ENCODE measurements at regions not wholly inside any gene's neighbourhood (a gene's known extent, or its start where the extent isn't known, plus 50 kb on each side); places are given as distances from the start of the nearest gene placed in this dataset.
A peak's percentile ranks its signal among the peaks of the same experiment; 100 is the strongest.
"Not testable (repeated sequence)": the region's sequence is repeated elsewhere in the genome, so short reads cannot be mapped to it uniquely, and the experiment has no call there.

DNA sequence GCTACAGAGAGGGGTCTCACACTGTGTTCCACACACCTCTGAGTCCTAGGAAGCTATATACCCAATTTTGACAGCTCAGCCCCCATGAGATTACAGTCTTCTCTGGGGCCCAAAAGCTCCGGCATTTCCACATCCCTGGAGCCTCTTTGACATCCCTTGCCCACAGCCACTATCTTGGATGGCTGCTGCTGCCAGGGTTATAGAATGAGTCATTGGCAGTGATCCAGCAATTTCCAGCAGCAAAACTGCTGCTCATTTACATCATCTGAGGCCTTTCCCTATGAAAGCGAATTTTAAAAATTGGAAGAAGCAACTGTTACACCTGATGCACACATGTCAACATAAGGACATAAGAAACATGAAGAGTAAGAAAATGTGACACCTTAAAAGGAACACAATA is 590.7 kb downstream of the MEI4 start:
- DNase-seq, result peak; percentile 64

DNA sequence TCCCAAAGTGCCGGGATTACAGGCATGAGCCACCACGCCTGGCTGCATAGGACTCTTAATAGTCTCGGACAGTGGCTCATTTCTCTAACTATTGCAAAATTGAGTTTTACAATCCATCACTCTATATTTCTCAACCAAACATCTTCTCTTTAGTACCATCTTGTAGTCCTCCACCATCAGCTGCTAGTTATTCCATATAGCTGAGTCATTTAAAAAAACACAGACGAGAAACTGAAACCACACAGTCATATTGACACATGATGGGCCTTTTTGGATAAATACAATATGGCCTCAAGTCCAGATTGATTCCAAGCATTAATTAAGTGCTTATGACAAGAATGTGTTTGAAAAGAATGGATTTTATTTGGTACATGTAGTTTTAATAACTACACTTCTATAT is 599.1 kb downstream of the MEI4 start:
- DNase-seq, result peak; percentile 28

DNA sequence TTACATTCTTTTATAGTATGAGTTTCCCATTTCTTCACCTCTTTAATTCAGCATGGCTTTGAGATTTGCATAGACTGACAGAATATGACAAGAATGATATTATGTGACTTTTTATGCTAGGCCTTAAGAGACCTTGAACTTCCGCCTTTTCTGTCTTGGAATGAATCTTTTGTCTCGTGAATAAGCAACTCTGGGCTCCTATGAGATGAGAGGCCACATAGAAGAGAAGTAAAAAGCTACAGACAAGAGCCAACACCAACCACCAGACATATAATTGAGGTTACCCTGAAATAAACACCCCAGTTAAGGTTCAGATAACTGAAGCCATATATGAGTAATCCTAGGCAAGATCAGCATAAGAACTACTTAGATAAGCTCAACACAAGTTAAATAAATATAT is 600.8 kb downstream of the MEI4 start:
- no peak for DNase-seq

DNA sequence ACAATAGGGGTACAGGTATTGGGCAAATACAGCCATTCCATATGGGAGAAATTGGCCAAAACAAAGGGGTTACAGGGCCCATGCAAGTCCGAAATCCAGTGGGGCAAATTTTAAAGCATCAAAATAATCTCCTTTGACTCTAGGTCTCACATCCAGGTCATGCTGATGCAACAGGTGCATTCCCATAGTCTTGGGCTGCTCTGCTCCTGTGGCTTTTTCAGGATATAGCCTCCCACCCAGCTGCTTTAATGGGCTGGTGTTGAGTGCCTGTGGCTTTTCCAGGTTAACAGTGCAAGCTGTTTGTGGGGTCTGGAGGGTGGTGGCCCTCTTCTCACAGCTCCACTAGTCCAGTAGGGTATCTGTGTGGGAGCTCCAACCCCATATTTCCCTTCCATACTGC is 607.1 kb downstream of the MEI4 start:
- no peak for DNase-seq

DNA sequence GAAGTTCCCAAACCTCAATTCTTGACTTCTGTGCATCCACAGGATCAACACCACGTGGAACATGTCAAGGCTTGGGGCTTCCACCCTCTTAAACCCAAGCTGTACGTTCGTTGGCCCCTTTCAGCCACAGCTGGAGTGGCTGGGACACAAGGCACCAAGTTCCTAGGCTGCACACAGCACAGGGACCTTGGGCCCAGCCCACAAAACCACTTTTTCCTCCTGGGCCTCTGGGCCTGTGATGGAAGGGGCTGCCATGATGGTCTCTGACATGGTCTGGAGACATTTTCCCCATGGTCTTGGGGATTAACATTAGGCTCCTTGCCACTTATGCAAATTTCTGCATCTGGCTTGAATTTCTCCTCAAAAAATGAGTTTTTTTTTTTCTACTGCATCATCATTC is 606.9 kb upstream of the IRAK1BP1 start:
- DNase-seq, result not testable (repeated sequence)

DNA sequence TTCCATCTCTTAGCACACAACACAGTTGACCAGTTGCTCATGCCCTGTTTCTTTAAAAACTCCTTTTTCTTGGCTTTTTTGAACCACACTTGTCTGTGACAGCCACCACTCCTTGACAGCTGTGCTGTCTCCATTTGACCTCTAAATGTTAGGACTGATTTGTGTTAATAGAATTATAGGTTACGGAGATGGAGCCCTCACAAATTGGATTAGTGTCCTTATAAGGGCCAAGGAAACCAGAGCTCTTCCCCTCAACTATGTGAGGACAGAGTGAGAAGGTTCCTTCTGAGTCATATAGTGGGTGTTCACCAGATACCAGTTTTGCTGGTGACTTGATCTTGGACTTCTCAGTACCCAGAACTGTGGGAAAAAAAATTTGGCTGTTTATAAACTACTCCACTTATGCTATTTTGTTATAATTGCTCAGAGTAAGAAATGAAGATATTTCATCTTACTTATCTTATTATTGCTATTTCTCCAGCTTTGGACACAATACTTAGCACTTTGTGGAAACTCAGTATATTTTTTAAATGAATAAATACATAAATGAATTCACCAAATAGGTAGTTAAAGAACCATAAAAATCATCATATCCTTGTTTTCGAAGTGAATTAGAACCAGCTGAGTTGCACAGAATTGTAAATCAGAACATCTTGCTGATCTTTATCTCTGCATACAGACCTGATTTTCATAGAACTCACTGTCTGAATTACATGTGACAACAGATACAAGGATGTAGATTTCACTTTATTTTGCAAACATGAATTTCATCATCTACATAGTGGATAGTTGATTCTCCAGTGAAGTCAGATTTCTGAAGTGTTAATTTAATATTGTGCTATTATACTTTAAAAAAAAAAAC is 598.5 kb upstream of the IRAK1BP1 start:
- DNase-seq, result no peak

DNA sequence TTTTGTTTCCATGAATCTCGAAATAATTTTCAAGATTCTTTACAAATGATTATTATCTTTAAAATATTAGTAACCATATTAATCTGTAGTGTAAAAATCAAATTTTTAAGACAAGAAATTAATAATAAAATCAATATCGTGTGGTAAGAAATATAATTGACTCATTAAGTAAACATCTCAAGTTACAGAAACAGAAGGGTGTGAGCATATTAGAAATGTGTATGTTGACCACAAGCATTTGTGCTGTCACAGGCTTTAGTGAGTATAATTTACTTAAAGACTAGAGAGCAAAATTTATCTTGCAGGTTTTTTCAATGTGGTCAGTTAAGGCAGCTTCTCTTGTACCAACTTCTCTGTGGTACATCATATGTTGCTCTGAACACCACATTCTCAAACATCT is 566.5 kb upstream of the IRAK1BP1 start:
- no peak for DNase-seq

DNA sequence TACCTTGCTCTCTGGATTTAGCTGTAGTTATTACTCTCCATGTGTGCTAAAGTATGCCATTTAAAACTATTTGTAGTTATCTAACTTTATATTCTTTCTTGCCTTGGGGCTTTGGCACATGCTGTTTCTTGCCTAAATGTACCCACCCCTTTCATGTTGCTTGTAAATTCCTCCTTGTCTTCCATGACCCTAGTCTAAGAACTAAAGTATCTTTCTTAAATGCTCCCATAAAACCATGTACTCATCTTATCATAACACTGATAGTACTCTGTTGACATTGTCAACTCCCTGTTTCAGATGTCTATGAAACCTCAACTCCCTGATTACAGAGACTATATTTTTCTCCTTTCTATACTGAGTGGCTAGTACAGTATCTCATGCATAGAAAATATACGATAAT is 564.9 kb upstream of the IRAK1BP1 start:
- DNase-seq, result no peak

DNA sequence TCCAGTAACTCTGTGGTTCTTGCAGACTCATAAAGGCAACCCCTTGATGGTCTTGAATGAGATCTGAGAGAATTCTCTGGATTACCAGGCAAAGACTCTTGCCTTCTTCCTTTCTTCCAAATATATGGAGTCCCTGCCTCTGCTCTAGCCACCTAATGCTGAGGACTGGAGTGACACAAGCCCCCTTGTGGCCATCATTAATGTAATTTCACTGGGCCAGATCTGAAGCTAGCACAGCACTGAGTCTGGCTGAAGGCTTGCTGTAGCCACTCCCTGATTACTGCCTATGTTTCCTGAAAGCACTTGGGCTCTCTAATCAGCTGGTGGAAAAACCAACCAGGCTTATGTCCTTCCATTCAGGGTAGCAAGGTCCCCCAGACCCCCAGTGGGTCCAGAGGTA is 559.3 kb upstream of the IRAK1BP1 start:
- DNase-seq, result no peak

DNA sequence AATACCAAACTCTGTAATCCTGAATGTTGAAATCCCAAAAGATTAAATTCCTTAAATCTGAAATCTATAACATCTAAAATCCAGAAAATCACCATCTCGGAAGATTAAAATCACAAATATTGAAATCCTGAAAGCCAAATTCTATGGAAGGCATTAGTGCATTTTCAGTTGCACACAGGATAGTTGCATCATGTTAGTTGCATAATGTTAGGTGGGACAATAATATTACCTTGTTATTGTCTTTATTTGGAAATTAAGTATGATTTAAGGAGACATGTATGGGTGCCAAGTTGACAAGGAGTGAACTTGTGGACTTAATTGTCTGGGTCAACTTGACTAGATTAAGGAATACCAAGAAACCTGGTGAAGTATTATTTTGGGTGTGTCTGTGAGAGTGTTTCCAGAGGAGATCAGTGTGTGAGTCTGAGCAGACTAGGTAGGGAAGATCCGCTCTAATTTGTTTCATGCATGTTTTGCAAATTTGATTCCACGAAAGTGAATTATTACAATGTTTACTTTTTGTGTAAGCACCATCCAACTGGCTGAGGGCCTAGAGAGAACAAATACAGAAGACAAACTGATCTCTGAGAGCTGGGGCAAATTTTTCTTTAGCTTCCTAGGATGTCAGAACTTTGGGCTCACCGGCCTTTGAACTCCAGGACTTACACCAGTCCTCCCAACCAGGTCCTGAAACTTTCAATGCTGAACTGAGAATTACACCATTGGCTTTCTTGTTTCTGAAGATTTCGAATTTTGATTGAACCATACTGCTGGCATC is 545.1 kb upstream of the IRAK1BP1 start:
- DNase-seq, result no peak

DNA sequence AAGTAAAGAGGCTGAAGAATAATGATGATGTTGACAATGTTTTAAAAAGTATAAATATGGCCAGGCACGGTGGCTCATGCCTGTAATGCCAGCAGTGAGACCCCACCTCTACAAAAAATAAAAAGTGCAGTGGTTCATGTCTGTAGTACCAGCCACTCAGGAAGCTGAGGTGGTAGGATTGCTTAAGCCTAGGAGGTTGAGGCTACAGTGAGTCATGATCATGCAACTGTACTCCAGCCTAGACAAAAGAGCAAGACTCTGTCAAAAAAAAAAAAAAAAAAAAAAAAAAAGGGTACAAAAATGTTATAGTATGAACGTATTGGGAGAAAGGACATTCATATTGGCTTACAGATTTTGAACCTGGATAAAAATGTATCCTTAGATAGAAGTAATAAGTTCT is 543.1 kb upstream of the IRAK1BP1 start:
- DNase-seq, result no peak

DNA sequence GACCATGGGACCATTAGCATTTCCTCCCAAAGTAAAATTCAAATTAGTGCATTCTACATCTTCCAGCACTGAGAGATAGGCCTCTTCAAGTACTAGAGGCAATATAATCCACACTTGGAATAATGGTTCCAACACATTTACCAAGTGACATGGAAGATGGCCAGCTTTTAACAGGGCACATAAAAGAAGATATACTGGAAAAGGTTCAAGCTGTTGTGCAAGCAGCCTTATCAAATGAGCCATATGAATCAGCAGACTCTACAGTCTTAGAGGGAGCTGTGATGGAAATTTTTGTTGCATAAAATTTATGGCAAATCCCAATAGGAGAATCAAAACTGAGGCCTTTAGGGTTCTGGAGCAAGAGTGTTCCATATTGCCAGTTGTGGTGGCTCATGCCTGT is 526.6 kb upstream of the IRAK1BP1 start:
- no peak for DNase-seq

DNA sequence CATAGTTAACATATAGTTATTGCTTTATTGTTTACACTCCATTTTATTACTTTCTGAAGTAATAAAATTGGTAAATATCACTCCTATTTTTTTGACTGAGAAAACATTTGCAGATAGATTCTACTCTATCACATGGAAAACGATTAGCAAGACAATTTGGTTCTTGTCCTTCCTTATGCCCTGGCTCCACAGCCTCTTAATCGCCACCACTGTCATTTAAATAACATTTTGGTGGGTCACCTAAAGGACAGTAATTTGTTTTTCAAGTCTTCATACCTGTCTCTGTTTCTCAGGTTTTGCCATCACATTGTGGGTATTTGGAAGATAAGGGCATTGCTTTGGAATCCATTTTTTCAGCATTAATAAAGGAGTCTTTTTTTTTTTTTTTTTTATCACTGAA is 521.5 kb upstream of the IRAK1BP1 start:
- DNase-seq, result no peak

DNA sequence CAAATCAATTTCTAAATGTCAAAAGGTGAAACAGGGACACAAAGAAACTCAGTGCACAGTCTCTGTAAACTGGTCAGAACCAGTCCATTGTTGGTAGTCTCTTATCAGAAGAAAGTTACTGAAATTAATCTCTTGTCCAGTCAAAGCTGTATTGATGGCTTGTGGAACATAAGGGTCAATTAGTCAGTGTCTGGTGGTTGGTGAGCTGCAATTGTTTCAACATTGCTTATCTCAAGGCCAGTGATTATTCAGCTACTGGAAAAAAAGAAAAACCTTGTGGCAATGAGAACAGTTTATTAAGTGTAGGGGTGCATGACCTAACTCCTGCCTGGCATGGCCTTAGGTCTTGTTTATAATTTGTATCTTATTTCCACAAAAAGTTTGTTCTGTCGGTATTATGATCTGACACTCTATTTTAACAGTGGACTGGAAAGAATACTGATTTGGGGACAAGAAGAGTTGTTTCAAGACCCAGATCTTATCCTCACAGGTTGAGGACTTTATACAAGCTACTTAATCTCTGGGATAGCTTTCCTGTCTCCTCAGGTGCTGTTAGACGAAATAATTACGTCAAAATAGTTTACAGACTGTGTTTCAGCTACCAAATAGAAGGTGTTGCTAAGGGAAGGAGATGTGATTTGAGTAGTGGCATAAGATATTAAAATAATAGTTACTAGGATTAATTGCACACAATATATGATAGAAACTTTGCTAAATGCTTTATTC is 520.0 kb upstream of the IRAK1BP1 start:
- no peak for DNase-seq

DNA sequence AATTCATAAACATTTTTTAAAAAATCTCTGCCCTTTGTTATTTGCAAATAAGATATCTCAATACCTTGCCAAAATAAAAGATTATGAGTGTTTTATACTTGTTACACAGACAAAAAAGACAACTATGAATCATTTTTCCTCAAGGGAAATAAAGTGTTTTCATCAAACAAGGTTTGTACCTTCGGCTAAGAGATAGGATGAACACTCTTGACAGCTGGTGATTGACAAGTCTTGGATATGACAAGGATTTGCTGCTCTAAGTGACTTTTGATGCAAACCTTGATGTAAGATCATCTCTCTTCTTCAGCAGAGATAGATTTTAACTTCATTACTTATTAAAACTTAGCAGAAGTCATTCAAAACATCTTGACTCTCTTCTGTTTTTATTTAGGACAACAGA is 514.3 kb upstream of the IRAK1BP1 start:
- DNase-seq, result no peak

DNA sequence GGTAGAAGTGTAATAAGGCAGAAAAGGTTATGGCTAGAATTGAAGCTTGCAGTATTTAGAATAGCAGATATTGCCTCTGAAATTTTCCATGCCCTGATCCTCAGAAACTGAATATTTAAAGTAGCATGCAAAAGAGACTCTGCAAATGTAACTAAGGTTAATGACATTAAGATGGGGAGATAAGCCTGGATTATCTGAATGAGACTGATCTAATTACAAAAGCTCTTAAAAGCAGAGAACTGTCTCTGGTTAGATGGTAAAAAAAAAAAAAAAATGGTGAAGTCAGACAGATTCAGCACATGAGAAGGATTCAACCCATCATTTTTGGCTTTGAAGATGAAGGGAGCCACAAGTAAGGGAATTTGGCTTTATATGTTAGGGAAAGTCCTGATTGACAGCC is 503.7 kb upstream of the IRAK1BP1 start:
- no peak for DNase-seq

DNA sequence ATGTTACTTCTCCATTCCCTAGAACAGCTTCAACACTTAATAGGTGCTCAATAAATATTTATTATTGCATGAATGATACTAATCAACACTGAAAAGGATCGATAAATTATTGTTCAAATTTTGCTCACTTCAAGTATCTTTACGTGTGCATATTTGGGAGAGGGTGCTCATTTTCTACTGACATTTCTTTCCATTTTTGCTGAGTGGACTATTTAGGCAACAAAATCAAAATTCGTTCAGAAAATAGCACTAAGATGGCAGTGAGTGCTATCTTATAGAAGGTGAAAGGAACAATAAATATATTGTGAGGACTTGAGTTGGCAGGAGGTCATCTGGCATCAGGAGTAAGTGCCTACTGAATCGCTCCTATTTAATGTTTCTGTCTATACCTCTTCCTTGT is 501.9 kb upstream of the IRAK1BP1 start:
- no peak for DNase-seq

DNA sequence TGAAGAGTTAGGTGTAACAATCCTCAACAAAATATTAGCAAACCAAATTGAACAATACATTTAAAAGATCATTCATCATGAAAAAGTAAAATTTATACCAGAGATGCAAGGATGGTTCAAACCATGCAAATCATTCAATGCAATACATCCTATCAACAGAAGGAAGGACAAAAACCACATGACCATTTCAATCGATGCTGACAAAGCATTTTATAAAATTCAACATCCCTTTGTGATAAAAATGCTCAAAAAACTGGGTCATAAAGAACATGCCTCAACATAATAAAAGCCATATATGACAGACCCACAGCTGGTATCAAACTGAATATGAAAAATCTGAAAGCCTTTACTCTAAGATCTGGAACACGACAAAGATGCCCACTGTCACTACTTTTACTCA is 490.3 kb upstream of the IRAK1BP1 start:
- no peak for DNase-seq

DNA sequence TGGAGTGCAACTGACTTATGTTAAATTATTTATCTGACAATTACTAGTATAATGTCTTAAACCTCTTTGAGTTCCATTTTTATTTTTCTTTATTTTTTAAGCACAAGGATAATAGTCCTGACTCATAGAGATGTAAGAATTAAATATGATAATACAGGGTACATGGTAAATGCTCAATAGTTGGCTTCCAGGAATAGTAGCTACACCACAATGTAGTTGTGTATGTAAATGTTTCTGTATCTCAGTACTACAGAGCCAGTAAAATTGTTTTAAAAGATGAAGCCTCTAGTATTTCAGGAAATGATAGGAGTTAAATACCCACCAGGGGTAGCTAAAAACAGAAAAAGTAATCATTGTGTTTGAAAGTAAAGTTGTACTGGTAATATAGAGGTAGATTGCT is 487.4 kb upstream of the IRAK1BP1 start:
- DNase-seq, result no peak

DNA sequence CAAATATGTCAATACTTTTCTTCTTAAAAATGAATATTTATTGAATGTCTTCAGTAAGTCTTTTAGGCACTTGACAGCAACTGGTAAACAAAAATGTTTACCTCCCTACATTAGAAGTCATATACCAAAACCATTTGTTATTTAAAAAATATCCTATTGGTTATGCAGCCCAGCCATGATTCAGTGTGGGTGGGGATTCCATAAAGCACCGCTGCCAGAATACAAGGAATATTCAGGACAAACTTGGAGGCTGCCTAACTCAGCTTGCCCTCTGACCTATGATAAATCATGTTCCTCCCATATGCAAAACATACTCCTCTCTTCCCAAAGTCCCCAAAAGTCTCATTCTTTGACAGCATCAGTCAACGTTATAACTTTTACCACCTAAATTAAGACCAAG is 486.8 kb upstream of the IRAK1BP1 start:
- DNase-seq, result no peak

DNA sequence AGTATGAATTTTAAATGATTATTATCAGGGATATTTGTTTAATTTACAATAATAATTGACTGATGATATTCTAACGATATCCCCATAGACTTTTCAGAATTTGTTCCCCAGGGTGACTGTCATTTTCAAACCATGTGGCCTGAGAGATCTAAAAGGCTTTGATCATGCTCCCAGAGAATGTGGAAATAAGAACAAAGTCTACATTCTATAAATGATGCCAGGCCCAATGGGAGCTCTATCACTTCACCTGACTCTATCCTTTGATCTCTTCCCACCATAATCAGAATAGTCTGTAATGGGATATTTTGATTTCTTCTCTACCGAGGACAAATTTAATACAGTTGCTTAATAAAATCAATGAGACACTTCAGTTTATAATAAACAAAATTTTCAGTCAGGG is 483.4 kb upstream of the IRAK1BP1 start:
- DNase-seq, result no peak

DNA sequence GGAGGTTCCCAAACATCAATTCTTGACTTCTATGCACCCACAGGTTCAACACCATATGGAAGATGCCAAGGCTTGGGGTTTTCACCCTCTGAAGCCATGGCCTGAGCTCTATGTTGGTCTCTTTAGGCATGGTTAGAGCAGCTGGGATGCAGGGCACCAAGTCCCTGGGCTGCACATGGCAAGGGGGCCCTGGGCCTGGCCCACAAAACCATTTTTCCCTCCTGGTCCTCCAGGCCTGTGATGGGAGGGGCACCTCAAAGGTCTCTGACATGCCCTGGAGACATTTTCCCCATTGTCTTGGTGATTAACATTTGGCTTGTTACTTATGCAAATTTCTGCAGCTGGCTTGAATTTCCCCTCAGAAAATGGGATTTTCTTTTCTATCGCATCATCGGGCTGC is 480.5 kb upstream of the IRAK1BP1 start:
- DNase-seq, result not testable (repeated sequence)

DNA sequence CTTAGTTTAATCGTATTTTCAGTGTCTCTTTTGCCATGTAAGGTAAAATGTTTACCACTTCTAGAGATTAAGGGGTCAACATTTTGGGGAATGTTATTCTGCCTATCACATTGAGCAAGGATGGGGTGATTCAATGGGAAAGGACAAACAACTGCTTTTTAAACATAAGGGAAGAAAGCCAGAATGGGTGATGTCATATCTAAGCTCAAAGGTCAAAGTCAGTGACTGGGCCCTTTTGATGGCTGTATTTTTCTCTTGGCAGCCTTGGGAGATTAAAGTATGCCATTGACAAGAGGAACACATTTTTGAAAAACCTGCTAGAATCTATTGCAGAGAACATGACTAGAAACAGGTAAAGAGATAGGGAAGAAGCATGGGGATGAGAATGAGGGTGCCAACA is 477.3 kb upstream of the IRAK1BP1 start:
- DNase-seq, result no peak

DNA sequence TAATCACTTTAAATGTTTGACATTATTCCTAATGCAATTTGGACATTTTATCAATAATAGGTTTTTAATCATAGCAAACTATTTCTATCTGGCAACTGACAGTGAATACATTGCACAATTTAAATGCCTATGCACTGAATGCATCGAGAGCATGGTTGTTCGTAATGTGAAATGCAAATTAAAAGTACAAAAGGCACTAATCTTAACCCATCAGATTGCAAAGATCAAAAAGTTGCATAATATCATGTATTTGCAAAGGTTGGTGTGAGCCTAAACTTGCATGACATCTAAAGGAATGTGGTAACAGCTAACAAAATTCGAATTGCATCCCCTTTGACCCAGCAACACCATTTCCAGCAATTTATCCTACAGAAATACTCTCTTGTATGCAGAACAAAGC is 469.9 kb upstream of the IRAK1BP1 start:
- DNase-seq, result peak; percentile 1
